Memory B cell (primary cell): ENCODE measurements at regions not wholly inside any gene's neighbourhood (a gene's known extent, or its start where the extent isn't known, plus 50 kb on each side); places are given as distances from the start of the nearest gene placed in this dataset.
"Not testable (repeated sequence)": the region's sequence is repeated elsewhere in the genome, so short reads cannot be mapped to it uniquely, and the experiment has no call there.

Experiments used
- ATAC-seq: fragments of 150-1000 bp; cut with Tn5 transposase; 2 replicates; pipeline ENCODE4 v1.10.0; 2021; ENCODE audit warnings: low read depth, mild to moderate bottlenecking, moderate library complexity
- DNase-seq, 2 donors: peaks; one replicate each; pipeline ENCODE4 v3.0.0; 2022; ENCODE audit warnings: low spot score in 2 of 2
- H3K27ac Mint-ChIP-seq: one replicate; pipeline ENCODE4 v1.8.0; 2022; ENCODE audit warnings: mild to moderate bottlenecking, moderate library complexity, mixed read lengths
- H3K27me3 Mint-ChIP-seq: one replicate; pipeline ENCODE4 v1.8.0; 2022; ENCODE audit warnings: mixed read lengths
- H3K36me3 Mint-ChIP-seq: one replicate; pipeline ENCODE4 v1.8.0; 2022; ENCODE audit warnings: mild to moderate bottlenecking, mixed read lengths
- H3K4me1 Mint-ChIP-seq: one replicate; pipeline ENCODE4 v1.8.0; 2022; ENCODE audit warnings: mixed read lengths
- H3K4me3 Mint-ChIP-seq: one replicate; pipeline ENCODE4 v1.8.0; 2022; ENCODE audit warnings: mild to moderate bottlenecking, moderate library complexity, mixed read lengths
- H3K9me3 Mint-ChIP-seq: one replicate; pipeline ENCODE4 v1.8.0; 2022; ENCODE audit warnings: mixed read lengths

- DNase-seq: no peak
- no peak overlapping the region for H3K4me3 Mint-ChIP-seq
- H3K4me1 Mint-ChIP-seq: no peaks in the 10 kb centered on the region
- ATAC-seq: no peak
- no peaks in the 10 kb centered on the region for H3K27me3 Mint-ChIP-seq
- no peak overlapping the region for H3K27ac Mint-ChIP-seq
- no peaks in the 10 kb centered on the region for H3K9me3 Mint-ChIP-seq
- no peaks in the 10 kb centered on the region for H3K36me3 Mint-ChIP-seq
These were observed 224.5 kb downstream of the TEX13C start for GRCh38 chrX:125544031-125544660.

DNA sequence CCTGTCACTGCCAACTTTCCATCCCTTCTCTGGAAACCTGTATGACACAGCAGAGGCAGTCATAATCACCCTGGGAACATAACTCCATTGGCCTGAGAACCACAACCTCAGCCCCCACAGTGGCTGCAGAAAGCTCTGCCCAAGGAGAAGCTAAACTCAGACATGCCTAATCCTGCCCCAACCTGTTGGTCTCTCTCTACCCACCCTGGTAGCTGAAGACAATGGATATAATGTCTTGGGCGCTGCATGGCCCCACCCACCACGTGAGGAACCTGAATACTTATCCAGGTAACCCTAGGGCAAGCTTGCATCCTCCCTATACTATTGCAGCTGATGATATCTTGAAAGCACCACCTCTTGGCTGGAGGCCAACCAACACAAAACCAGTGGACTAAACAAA, 225.2 kb downstream of the TEX13C start:
- Mint-ChIP-seq H3K36me3 (no peaks in the 10 kb centered on the region), H3K4me3 (no peak overlapping the region), H3K9me3 (no peaks in the 10 kb centered on the region), H3K27me3 (no peaks in the 10 kb centered on the region), H3K4me1 (no peaks in the 10 kb centered on the region), H3K27ac (no peak overlapping the region)
- no peak for DNase-seq
- ATAC-seq: no peak

DNA sequence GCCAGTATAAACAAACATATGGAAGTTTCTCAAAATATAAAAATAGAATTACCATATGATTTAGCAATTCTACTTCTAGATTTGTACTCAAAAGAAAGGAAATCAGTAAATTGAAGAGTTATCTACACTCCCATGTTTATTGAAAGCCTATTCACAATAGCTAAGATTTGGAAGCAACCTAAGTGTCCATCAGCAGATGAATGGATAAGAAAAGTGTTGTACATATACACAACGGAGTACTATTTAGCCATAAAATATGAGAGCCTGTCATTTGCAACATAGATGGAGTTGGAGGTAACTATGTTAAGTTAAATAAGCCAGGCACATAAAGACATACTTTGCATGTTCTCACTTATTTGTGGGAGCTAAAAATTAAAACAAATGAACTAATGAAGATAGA, 257.8 kb downstream of the TEX13C start:
- peaks cover 4% of the 10 kb centered on the region for H3K9me3 Mint-ChIP-seq
- H3K27ac Mint-ChIP-seq: no peak overlapping the region
- no peak for ATAC-seq
- no peak for DNase-seq
- H3K36me3 Mint-ChIP-seq: peaks cover 2% of the 10 kb centered on the region
- no peaks in the 10 kb centered on the region for H3K4me1 Mint-ChIP-seq
- H3K4me3 Mint-ChIP-seq: no peak overlapping the region
- H3K27me3 Mint-ChIP-seq: no peaks in the 10 kb centered on the region

- Mint-ChIP-seq H3K36me3 (no peaks in the 10 kb centered on the region), H3K27me3 (no peaks in the 10 kb centered on the region), H3K4me1 (no peaks in the 10 kb centered on the region), H3K27ac (no peak overlapping the region), H3K9me3 (no peaks in the 10 kb centered on the region), H3K4me3 (no peak overlapping the region)
- ATAC-seq (no peak), DNase-seq (no peak)
These were observed 284.8 kb downstream of the TEX13C start for GRCh38 chrX:125604448-125604847.

DNA sequence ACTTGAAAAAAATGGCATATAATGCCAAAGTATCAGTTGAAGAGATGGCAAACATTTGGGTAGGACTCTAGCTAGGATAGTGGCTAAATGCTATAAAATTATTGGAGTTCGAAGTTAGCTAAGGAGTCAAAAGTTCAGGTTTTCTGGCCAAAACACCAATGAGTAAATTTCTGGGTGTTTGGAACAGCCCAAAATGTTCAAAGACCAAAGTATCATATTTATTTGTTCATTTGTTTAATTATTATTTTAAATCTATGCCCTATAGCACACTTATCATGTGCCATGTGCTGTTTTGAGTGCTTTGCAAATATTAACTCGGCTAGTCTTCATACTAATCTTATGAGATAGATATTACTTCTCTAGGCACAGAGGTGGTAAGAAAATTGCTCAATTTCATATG, 285.5 kb downstream of the TEX13C start:
- no peak for ATAC-seq
- Mint-ChIP-seq H3K4me3 (no peak overlapping the region), H3K36me3 (no peaks in the 10 kb centered on the region), H3K9me3 (no peaks in the 10 kb centered on the region), H3K27ac (no peak overlapping the region), H3K4me1 (no peaks in the 10 kb centered on the region), H3K27me3 (no peaks in the 10 kb centered on the region)
- no peak for DNase-seq

DNA sequence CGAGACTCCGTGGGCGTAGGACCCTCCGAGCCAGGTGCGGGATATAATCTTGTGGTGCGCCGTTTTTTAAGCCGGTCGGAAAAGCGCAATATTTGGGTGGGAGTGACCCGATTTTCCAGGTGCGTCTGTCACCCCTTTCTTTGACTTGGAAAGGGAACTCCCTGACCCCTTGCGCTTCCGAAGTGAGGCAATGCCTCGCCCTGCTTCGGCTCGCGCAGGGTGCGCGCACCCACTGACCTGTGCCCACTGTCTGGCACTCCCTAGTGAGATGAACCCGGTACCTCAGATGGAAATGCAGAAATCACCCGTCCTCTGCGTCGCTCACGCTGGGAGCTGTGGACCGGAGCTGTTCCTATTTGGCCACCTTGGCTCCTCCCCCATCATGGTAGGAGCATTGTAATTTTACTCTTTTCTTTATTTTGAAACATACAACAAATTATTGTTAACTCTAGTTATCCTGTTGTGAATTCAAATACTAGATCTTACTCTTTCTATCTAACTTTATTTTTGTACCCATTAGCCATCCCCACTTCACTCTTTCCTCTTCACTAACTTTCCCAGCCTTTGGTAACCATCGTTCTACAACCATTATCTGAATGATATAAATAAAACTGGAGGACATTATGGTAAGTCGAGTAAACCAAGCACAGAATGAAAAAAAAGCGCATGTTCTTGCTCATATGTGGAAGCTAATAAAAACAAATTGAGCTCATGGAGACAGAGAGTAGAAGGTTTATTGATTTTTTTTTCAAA, 295.1 kb downstream of the TEX13C start:
- not testable (repeated sequence) for H3K4me1 Mint-ChIP-seq, DNase-seq, H3K27me3 Mint-ChIP-seq, H3K4me3 Mint-ChIP-seq, H3K27ac Mint-ChIP-seq, H3K9me3 Mint-ChIP-seq, ATAC-seq, H3K36me3 Mint-ChIP-seq

- H3K27ac Mint-ChIP-seq: no peak overlapping the region
- no peak overlapping the region for H3K4me3 Mint-ChIP-seq
- ATAC-seq (no peak), DNase-seq (no peak)
- H3K27me3 Mint-ChIP-seq: no peaks in the 10 kb centered on the region
- H3K36me3 Mint-ChIP-seq: no peaks in the 10 kb centered on the region
- no peaks in the 10 kb centered on the region for H3K4me1 Mint-ChIP-seq
- H3K9me3 Mint-ChIP-seq: no peaks in the 10 kb centered on the region
These were observed 301.3 kb downstream of the TEX13C start for GRCh38 chrX:125620715-125621587.

DNA sequence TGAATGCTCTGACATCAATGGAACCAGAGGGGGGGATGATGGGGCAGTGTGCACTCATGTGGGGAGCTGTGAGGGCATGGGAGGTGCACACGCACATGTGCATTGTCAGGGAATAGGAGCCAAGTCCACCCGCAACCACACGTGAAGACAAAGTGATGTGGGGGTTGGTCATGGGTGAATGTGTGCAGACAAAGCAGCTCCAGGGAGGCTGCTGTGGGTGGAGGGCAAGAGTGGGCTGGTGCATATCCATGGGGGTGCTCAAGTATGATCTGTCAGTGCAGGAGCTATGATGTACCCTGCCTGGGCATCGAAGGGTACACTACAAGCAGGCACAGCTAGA, 301.9 kb downstream of the TEX13C start:
- no peaks in the 10 kb centered on the region for H3K9me3 Mint-ChIP-seq
- H3K27me3 Mint-ChIP-seq: no peaks in the 10 kb centered on the region
- H3K36me3 Mint-ChIP-seq: no peaks in the 10 kb centered on the region
- H3K4me3 Mint-ChIP-seq: no peak overlapping the region
- ATAC-seq: no peak
- H3K4me1 Mint-ChIP-seq: no peaks in the 10 kb centered on the region
- H3K27ac Mint-ChIP-seq: no peak overlapping the region
- no peak for DNase-seq

GRCh38 chrX:125622899-125623298, 303.2 kb downstream of the TEX13C start:
- Mint-ChIP-seq H3K36me3 (no peaks in the 10 kb centered on the region), H3K4me3 (no peak overlapping the region), H3K4me1 (no peaks in the 10 kb centered on the region), H3K27ac (no peak overlapping the region), H3K9me3 (no peaks in the 10 kb centered on the region), H3K27me3 (no peaks in the 10 kb centered on the region)
- no peak for ATAC-seq
- DNase-seq: no peak

DNA sequence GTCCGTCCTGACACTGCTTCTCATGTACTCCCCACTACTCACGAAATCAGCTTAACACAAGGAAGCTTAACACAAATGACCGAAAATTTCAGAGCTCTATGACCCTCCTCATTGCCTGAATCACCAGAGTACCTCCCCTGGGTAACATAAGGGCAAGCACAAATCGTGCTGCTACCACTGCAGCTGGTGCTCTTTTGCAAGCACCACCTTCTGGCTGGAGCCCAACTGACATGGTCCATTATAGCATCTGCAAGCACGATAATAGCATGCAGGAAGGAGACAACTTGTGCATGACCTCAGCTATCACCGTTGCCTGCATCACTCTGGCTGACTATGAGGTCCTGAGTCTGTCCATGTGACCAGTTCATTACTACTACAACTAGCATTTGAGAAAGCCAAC, 308.0 kb downstream of the TEX13C start:
- H3K4me1 Mint-ChIP-seq: peaks cover 3% of the 10 kb centered on the region
- no peaks in the 10 kb centered on the region for H3K27me3 Mint-ChIP-seq
- H3K4me3 Mint-ChIP-seq: no peak overlapping the region
- DNase-seq (no peak), ATAC-seq (no peak)
- H3K27ac Mint-ChIP-seq: no peak overlapping the region
- peaks cover 2% of the 10 kb centered on the region for H3K9me3 Mint-ChIP-seq
- no peaks in the 10 kb centered on the region for H3K36me3 Mint-ChIP-seq

DNA sequence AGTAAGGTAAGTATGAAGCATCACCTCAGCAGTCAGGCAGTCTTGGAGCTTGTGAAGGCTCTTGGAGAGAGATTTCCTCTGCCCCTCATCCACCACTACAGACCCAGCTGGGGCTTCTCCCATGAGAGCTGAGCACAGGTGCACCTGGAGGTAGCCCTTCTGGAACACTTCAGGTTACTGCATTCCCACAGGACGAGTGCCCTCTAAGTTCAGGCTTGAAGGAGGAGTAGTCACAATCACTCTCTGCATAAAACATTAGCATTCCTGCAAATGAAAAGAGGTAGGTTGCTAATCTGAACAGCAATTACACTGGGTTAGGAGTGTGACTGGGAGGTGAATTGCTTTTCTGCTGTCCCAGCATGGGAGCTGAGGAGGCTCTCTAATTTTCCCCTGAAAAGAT, 308.8 kb downstream of the TEX13C start:
- H3K36me3 Mint-ChIP-seq: no peaks in the 10 kb centered on the region
- no peaks in the 10 kb centered on the region for H3K27me3 Mint-ChIP-seq
- H3K9me3 Mint-ChIP-seq: peaks cover 2% of the 10 kb centered on the region
- H3K4me1 Mint-ChIP-seq: peaks cover 3% of the 10 kb centered on the region
- H3K27ac Mint-ChIP-seq: no peak overlapping the region
- DNase-seq (no peak), ATAC-seq (no peak)
- H3K4me3 Mint-ChIP-seq: no peak overlapping the region

DNA sequence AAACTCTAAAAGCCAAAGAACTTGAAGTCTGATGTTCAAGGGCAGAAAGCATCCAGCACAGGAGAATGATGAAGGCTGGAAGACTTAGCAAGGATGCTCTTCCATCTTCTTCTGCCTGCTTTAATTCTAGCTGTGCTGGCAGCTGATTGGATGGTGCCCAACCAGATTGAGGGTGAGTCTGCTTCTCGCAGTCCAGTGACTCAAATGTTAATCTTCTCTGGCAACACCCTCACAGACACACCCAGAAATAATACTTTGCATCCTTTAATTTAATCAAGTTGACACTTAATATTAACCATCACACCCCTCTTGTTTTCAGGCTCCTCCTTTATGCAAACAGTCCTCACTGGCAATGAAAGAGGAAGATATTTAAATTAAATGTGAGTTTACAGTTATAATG, 321.7 kb downstream of the TEX13C start:
- H3K4me1 Mint-ChIP-seq: no peaks in the 10 kb centered on the region
- ATAC-seq (no peak), DNase-seq (no peak)
- H3K27ac Mint-ChIP-seq: no peak overlapping the region
- no peaks in the 10 kb centered on the region for H3K36me3 Mint-ChIP-seq
- H3K27me3 Mint-ChIP-seq: no peaks in the 10 kb centered on the region
- H3K4me3 Mint-ChIP-seq: no peak overlapping the region
- H3K9me3 Mint-ChIP-seq: no peaks in the 10 kb centered on the region

GRCh38 chrX:125646195-125646594, 326.5 kb downstream of the TEX13C start:
- H3K27ac Mint-ChIP-seq: no peak overlapping the region
- no peaks in the 10 kb centered on the region for H3K36me3 Mint-ChIP-seq
- no peak overlapping the region for H3K4me3 Mint-ChIP-seq
- H3K9me3 Mint-ChIP-seq: no peaks in the 10 kb centered on the region
- ATAC-seq (no peak), DNase-seq (no peak)
- no peaks in the 10 kb centered on the region for H3K27me3 Mint-ChIP-seq
- H3K4me1 Mint-ChIP-seq: no peaks in the 10 kb centered on the region

GRCh38 chrX:125651426-125651825, 331.8 kb downstream of the TEX13C start:
- Mint-ChIP-seq H3K4me1 (no peaks in the 10 kb centered on the region), H3K9me3 (no peaks in the 10 kb centered on the region), H3K36me3 (no peaks in the 10 kb centered on the region), H3K27ac (no peak overlapping the region), H3K27me3 (no peaks in the 10 kb centered on the region), H3K4me3 (no peak overlapping the region)
- ATAC-seq: no peak
- DNase-seq: no peak
